SK-N-SH treated with all-trans-retinoic acid at 6 μM for 48 hours (cell line): ENCODE measurements at regions not wholly inside any gene's neighbourhood (a gene's known extent, or its start where the extent isn't known, plus 50 kb on each side); places are given as distances from the start of the nearest gene placed in this dataset.

Source experiments
- BACH2 ChIP-seq: fragments of 250-450 bp; sonication (Bioruptor Pico); IDR thresholded peaks from 2 replicates; pipeline ENCODE4 v1.9.0; 2021; ENCODE audit warnings: mild to moderate bottlenecking, borderline replicate concordance
- TCF4 ChIP-seq: fragments of 250-450 bp; sonication (Bioruptor Pico); IDR thresholded peaks from 2 replicates; pipeline ENCODE4 v1.8.0; 2021; ENCODE audit warnings: mild to moderate bottlenecking, moderate library complexity, borderline replicate concordance
- TF ChIP-seq, protein P1 (sequence below): fragments of 250-450 bp; sonication (Bioruptor Pico); IDR thresholded peaks from 2 replicates; pipeline ENCODE4 v1.8.0; 2021; ENCODE audit warnings: low read depth, mild to moderate bottlenecking, moderate library complexity, borderline replicate concordance

GRCh38 chr5:159481751-159482150 is 151.5 kb upstream of the IL12B start:
- TF ChIP-seq, protein P1, sequence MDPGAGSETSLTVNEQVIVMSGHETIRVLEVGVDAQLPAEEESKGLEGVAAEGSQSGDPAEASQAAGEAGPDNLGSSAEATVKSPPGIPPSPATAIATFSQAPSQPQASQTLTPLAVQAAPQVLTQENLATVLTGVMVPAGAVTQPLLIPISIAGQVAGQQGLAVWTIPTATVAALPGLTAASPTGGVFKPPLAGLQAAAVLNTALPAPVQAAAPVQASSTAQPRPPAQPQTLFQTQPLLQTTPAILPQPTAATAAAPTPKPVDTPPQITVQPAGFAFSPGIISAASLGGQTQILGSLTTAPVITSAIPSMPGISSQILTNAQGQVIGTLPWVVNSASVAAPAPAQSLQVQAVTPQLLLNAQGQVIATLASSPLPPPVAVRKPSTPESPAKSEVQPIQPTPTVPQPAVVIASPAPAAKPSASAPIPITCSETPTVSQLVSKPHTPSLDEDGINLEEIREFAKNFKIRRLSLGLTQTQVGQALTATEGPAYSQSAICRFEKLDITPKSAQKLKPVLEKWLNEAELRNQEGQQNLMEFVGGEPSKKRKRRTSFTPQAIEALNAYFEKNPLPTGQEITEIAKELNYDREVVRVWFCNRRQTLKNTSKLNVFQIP (CRISPR knock-in tag), result no peak
- TF ChIP-seq BACH2, result no peak
- TF ChIP-seq TCF4 (CRISPR knock-in tag), result no peak
